Spleen (tissue), 11 donors: ENCODE measurements at regions not wholly inside any gene's neighbourhood (a gene's known extent, or its start where the extent isn't known, plus 50 kb on each side); places are given as distances from the start of the nearest gene placed in this dataset.
A peak's percentile ranks its signal among the peaks of the same experiment; 100 is the strongest.

Experiments
- DNase-seq: peaks from one replicate; pipeline ENCODE4 v3.0.0-alpha.2; 2020
- H3K27ac ChIP-seq, 8 donors: fragments of 200-600 bp; sonication (generic) in 7 of 8; 1 replicate in 4 of 8; 2 replicates in 4 of 8; pipeline versions ENCODE4 v1.5.0 to v1.8.0; 2016 to 2021; ENCODE audit warnings: inconsistent platforms in 4 of 8, mild to moderate bottlenecking in 4 of 8, moderate library complexity in 1 of 8
- H3K27me3 ChIP-seq, 7 donors: fragments of 200-600 bp; sonication (generic) in 6 of 7; replicated peaks in 1 of 7; 1 replicate in 4 of 7; 2 replicates in 3 of 7; pipeline versions ENCODE4 v1.5.0 to v1.8.0; 2016 to 2021; ENCODE audit warnings: inconsistent platforms in 3 of 7, mild to moderate bottlenecking in 1 of 7
- H3K36me3 ChIP-seq, 6 donors: fragments of 200-600 bp; sonication (generic) in 5 of 6; 1 replicate in 4 of 6; 2 replicates in 2 of 6; pipeline versions ENCODE4 v1.5.0 to v1.8.0; 2016 to 2021; ENCODE audit warnings: inconsistent platforms in 2 of 6
- H3K4me1 ChIP-seq, 6 donors: fragments of 200-600 bp; sonication (generic) in 5 of 6; 1 replicate in 3 of 6; 2 replicates in 3 of 6; pipeline versions ENCODE4 v1.5.0 to v1.8.0; 2016 to 2021; ENCODE audit warnings: inconsistent platforms in 3 of 6
- H3K4me3 ChIP-seq, 8 donors: fragments of 200-600 bp; sonication (generic) in 7 of 8; 1 replicate in 4 of 8; 2 replicates in 4 of 8; pipeline versions ENCODE4 v1.5.0 to v1.8.0; 2016 to 2021; ENCODE audit warnings: inconsistent platforms in 4 of 8, mild to moderate bottlenecking in 4 of 8, moderate library complexity in 2 of 8
- H3K9me3 ChIP-seq, 8 donors: fragments of 200-600 bp; sonication (generic) in 7 of 8; 1 replicate in 4 of 8; 2 replicates in 4 of 8; pipeline versions ENCODE4 v1.5.0 to v1.8.0; 2016 to 2021; ENCODE audit warnings: inconsistent platforms in 4 of 8
- CTCF ChIP-seq, 11 experiments: fragments of 200-600 bp in 7 of 11; fragments of 450-650 bp in 4 of 11; sonication (generic) in 4 of 11; IDR thresholded peaks in 8 of 11; conservative IDR thresholded peaks in 3 of 11; 1 replicate in 7 of 11; 2 replicates in 4 of 11; pipeline versions ENCODE4 v1.4.0 to v1.8.0; 2016 to 2021; ENCODE audit warnings: antibody characterized with exemption in 11 of 11, inconsistent platforms in 4 of 11, mild to moderate bottlenecking in 1 of 11
- POLR2A ChIP-seq, 3 donors: fragments of 450-650 bp; IDR thresholded peaks; one replicate each; pipeline ENCODE4 v1.5.1; 2017; ENCODE audit warnings: antibody characterized with exemption in 3 of 3, mild to moderate bottlenecking in 1 of 3
- POLR2AphosphoS5 ChIP-seq, 3 donors: sonication (generic); formaldehyde crosslinking; IDR thresholded peaks; one replicate each; pipeline ENCODE4 v1.5.1; 2017; ENCODE audit warnings: antibody characterized with exemption in 3 of 3
- WGBS, 5 donors: extraction: QIAGEN DNeasy Blood & Tissue Kit in 3 of 5; methylation state at CpG; one replicate each; pipeline versions ENCODE4 v1.1.5 to v1.1.7; 2013 to 2018; 5-methylcytosine and 5-hydroxymethylcytosine counted together
- intact Hi-C: fragments of 100-400 bp; cut with DNase I; formaldehyde crosslinking; loops from one replicate; pipeline ENCODE4 v1.15.0; 2023; ENCODE audit warnings: low total_unique reads
- donor health status: healthy with polysubstance abuse.
- donor health status: DM: no; HTN: no; CAD: no; lungs with moderate emphysema.
- donor health status: DM: no; HTN: no; CAD: no.
- donor health status: Bipolar disorder and iron deficiency.
- donor health status: healthy.
- donor health status: DM: no; HTN: no; CAD: no.
- donor health status: DM: yes; HTN: yes; CAD: no.

- WGBS, 5 donors: 47 to 55% (median 54%) methylated on average over 11 of the region's 11 CpGs
- no peak for DNase-seq
- H3K4me3 ChIP-seq: no peak overlapping the region
- peaks cover 0 to 61% (median 3%) of the 10 kb centered on the region in 7 donors for H3K27me3 ChIP-seq
- no peaks in the 10 kb centered on the region for H3K9me3 ChIP-seq
- TF ChIP-seq POLR2AphosphoS5 (IDR thresholded peaks at IDR 0.05): no peak
- H3K27ac ChIP-seq: no peak overlapping the region
- no peaks in the 10 kb centered on the region for H3K4me1 ChIP-seq
- intact Hi-C loops: no loop called here
- H3K36me3 ChIP-seq: no peaks in the 10 kb centered on the region
Observed at GRCh38 chr16:86222965-86223551, 287.3 kb upstream of the FOXF1 start.

- Histone ChIP-seq H3K4me1 (no peaks in the 10 kb centered on the region), H3K27me3 (peaks cover 0 to 64% (median 3%) of the 10 kb centered on the region in 7 donors), H3K36me3 (no peaks in the 10 kb centered on the region), H3K4me3 (no peak overlapping the region), H3K9me3 (no peaks in the 10 kb centered on the region), H3K27ac (no peak overlapping the region)
- TF ChIP-seq POLR2A (IDR thresholded peaks at IDR 0.05): no peak
- TF ChIP-seq POLR2AphosphoS5 (IDR thresholded peaks at IDR 0.05): no peak
- TF ChIP-seq CTCF (IDR thresholded peaks at IDR 0.05 in 8 of 11, conservative IDR thresholded peaks at IDR 0.05 in 3 of 11): no peak
- intact Hi-C loops: no loop called here
- 84 to 90% (median 87%) methylated on average over 5 of the region's 5 CpGs for WGBS, 5 donors
- DNase-seq: peak; percentile 41
Observed at GRCh38 chr16:86224126-86224525, 286.2 kb upstream of the FOXF1 start.

- no peak for TF ChIP-seq CTCF (IDR thresholded peaks at IDR 0.05 in 8 of 11, conservative IDR thresholded peaks at IDR 0.05 in 3 of 11)
- no peak for TF ChIP-seq POLR2AphosphoS5 (IDR thresholded peaks at IDR 0.05)
- TF ChIP-seq POLR2A (IDR thresholded peaks at IDR 0.05): no peak
Observed at GRCh38 chr16:86224629-86225028, 285.7 kb upstream of the FOXF1 start.

GRCh38 chr16:86225905-86226371 is 284.4 kb upstream of the FOXF1 start:
- Histone ChIP-seq H3K4me3 (no peak overlapping the region), H3K9me3 (no peaks in the 10 kb centered on the region), H3K4me1 (no peaks in the 10 kb centered on the region), H3K27ac (no peak overlapping the region), H3K27me3 (peaks cover 0 to 72% (median 3%) of the 10 kb centered on the region in 7 donors), H3K36me3 (no peaks in the 10 kb centered on the region)
- TF ChIP-seq POLR2AphosphoS5 (IDR thresholded peaks at IDR 0.05) (no peak), CTCF (IDR thresholded peaks at IDR 0.05 in 8 of 11, conservative IDR thresholded peaks at IDR 0.05 in 3 of 11) (no peak), POLR2A (IDR thresholded peaks at IDR 0.05) (no peak)
- intact Hi-C loops: no loop called here
- peak; percentile 54 for DNase-seq
- 64 to 88% (median 78%) methylated on average over 2 of the region's 2 CpGs for WGBS, 5 donors

More at GRCh38 chr16:86224629-86225028, 285.7 kb upstream of the FOXF1 start:
- Histone ChIP-seq H3K4me3 (no peak overlapping the region), H3K4me1 (no peaks in the 10 kb centered on the region), H3K27me3 (peaks cover 0 to 67% (median 3%) of the 10 kb centered on the region in 7 donors), H3K36me3 (no peaks in the 10 kb centered on the region), H3K27ac (no peak overlapping the region), H3K9me3 (no peaks in the 10 kb centered on the region)
- intact Hi-C loops: no loop called here
- no peak for DNase-seq
- WGBS, 5 donors: 90 to 97% (median 93%) methylated on average over 1 of the region's 1 CpG
